Thyroid gland (tissue), 4 donors: ENCODE measurements at regions not wholly inside any gene's neighbourhood (a gene's known extent, or its start where the extent isn't known, plus 50 kb on each side); places are given as distances from the start of the nearest gene placed in this dataset.

Source experiments
- DNase-seq, 2 donors: peaks; one replicate each; pipeline ENCODE4 v3.0.0-alpha.2; 2019
- H3K27ac ChIP-seq, 3 donors: fragments of 200-600 bp; sonication (generic); 1 replicate in 2 of 3; 2 replicates in 1 of 3; pipeline ENCODE4 v1.5.1; 2016 to 2019; ENCODE audit warnings: mild to moderate bottlenecking in 1 of 3, moderate library complexity in 1 of 3
- H3K27me3 ChIP-seq: fragments of 200-600 bp; sonication (generic); one replicate; pipeline ENCODE4 v1.5.1; 2019
- H3K36me3 ChIP-seq, 2 donors: fragments of 200-600 bp; sonication (generic); one replicate each; pipeline ENCODE4 v1.5.1; 2016 to 2019
- H3K4me1 ChIP-seq, 2 donors: fragments of 200-600 bp; sonication (generic); one replicate each; pipeline ENCODE4 v1.5.1; 2017 to 2019
- H3K4me3 ChIP-seq, 3 donors: fragments of 200-600 bp; sonication (generic); replicated peaks in 1 of 3; 1 replicate in 2 of 3; 2 replicates in 1 of 3; pipeline ENCODE4 v1.5.1; 2016; ENCODE audit warnings: mild to moderate bottlenecking in 1 of 3
- H3K9me3 ChIP-seq: fragments of 200-600 bp; sonication (generic); one replicate; pipeline ENCODE4 v1.5.1; 2017
- CTCF ChIP-seq, 6 experiments: fragments of 200-600 bp in 3 of 6; fragments of 450-650 bp in 3 of 6; sonication (generic) in 3 of 6; IDR thresholded peaks; one replicate each; pipeline ENCODE4 v1.5.1; 2016 to 2019; ENCODE audit warnings: antibody characterized with exemption in 6 of 6, mild to moderate bottlenecking in 2 of 6, inconsistent platforms in 1 of 6, moderate library complexity in 1 of 6
- POLR2A ChIP-seq, 2 donors: fragments of 450-650 bp; IDR thresholded peaks; one replicate each; pipeline ENCODE4 v1.6.1; 2017; ENCODE audit warnings: antibody characterized with exemption in 2 of 2, mild to moderate bottlenecking in 2 of 2, moderate library complexity in 1 of 2
- WGBS, 2 donors: methylation state at CpG; one replicate each; pipeline ENCODE4 v1.1.5; 2017; 5-methylcytosine and 5-hydroxymethylcytosine counted together
- intact Hi-C: fragments of 100-400 bp; cut with DNase I; formaldehyde crosslinking; loops from one replicate; pipeline ENCODE4 v1.15.1; 2023

GRCh38 chr12:91767237-91767636, 378.4 kb downstream of the BTG1 start:
- WGBS, 2 donors: 86 to 87% methylated on average over 1 of the region's 1 CpG

GRCh38 chr12:91766454-91766853, 379.2 kb downstream of the BTG1 start:
- intact Hi-C loops: no loop called here
- no peak for DNase-seq
- WGBS, 2 donors: 82 to 93% methylated on average over 1 of the region's 1 CpG
- H3K9me3 ChIP-seq: no peaks in the 10 kb centered on the region
- no peaks in the 10 kb centered on the region for H3K4me1 ChIP-seq
- H3K4me3 ChIP-seq: no peak overlapping the region
- no peaks in the 10 kb centered on the region for H3K27me3 ChIP-seq
- no peak overlapping the region for H3K27ac ChIP-seq
- no peak for TF ChIP-seq CTCF (IDR thresholded peaks at IDR 0.05)
- TF ChIP-seq POLR2A (IDR thresholded peaks at IDR 0.05): no peak
- no peaks in the 10 kb centered on the region for H3K36me3 ChIP-seq

More at GRCh38 chr12:91767237-91767636, 378.4 kb downstream of the BTG1 start:
- DNase-seq: no peak
- no peak for TF ChIP-seq CTCF (IDR thresholded peaks at IDR 0.05)
- TF ChIP-seq POLR2A (IDR thresholded peaks at IDR 0.05): no peak
- H3K36me3 ChIP-seq: no peaks in the 10 kb centered on the region
- no peaks in the 10 kb centered on the region for H3K4me1 ChIP-seq
- intact Hi-C loops: no loop called here
- no peak overlapping the region for H3K27ac ChIP-seq
- H3K27me3 ChIP-seq: no peaks in the 10 kb centered on the region
- H3K4me3 ChIP-seq: no peak overlapping the region
- H3K9me3 ChIP-seq: no peaks in the 10 kb centered on the region

- DNase-seq: no peak
- no peak for TF ChIP-seq CTCF (IDR thresholded peaks at IDR 0.05)
- H3K4me3 ChIP-seq: no peak overlapping the region
- no peaks in the 10 kb centered on the region for H3K9me3 ChIP-seq
- WGBS, 2 donors: 82 to 86% methylated on average over 5 of the region's 5 CpGs
- intact Hi-C loops: no loop called here
- no peaks in the 10 kb centered on the region for H3K36me3 ChIP-seq
- H3K27ac ChIP-seq: no peak overlapping the region
- no peaks in the 10 kb centered on the region for H3K4me1 ChIP-seq
- H3K27me3 ChIP-seq: no peaks in the 10 kb centered on the region
Observed at GRCh38 chr12:91763654-91764370, 381.8 kb downstream of the BTG1 start.

- Histone ChIP-seq H3K4me3 (no peak overlapping the region), H3K9me3 (no peaks in the 10 kb centered on the region), H3K27me3 (no peaks in the 10 kb centered on the region), H3K4me1 (no peaks in the 10 kb centered on the region), H3K27ac (no peak overlapping the region), H3K36me3 (no peaks in the 10 kb centered on the region)
- DNase-seq: no peak
- intact Hi-C loops: no loop called here
- no peak for TF ChIP-seq POLR2A (IDR thresholded peaks at IDR 0.05)
- no peak for TF ChIP-seq CTCF (IDR thresholded peaks at IDR 0.05)
- 97 to 99% methylated on average over 3 of the region's 3 CpGs for WGBS, 2 donors
Observed at GRCh38 chr12:91753649-91754048, 392.0 kb downstream of the BTG1 start.

- Histone ChIP-seq H3K4me3 (no peak overlapping the region), H3K36me3 (no peaks in the 10 kb centered on the region), H3K27me3 (no peaks in the 10 kb centered on the region), H3K27ac (no peak overlapping the region), H3K4me1 (no peaks in the 10 kb centered on the region), H3K9me3 (no peaks in the 10 kb centered on the region)
- WGBS, 2 donors: 89 to 92% methylated on average over 1 of the region's 1 CpG
- no peak for TF ChIP-seq CTCF (IDR thresholded peaks at IDR 0.05)
- no peak for TF ChIP-seq POLR2A (IDR thresholded peaks at IDR 0.05)
- no peak for DNase-seq
- intact Hi-C loops: no loop called here
Observed at GRCh38 chr12:91746976-91747375, 398.7 kb downstream of the BTG1 start.
